BE2C (cell line): ENCODE measurements at regions not wholly inside any gene's neighbourhood (a gene's known extent, or its start where the extent isn't known, plus 50 kb on each side); places are given as distances from the start of the nearest gene placed in this dataset.

Experiments
- DNase-seq: peaks from one replicate; pipeline ENCODE4 v3.0.0-alpha.2; 2020
- H3K27me3 ChIP-seq: fragments of 250-450 bp; sonication (Bioruptor Pico); 2 replicates; pipeline ENCODE4 v1.5.1; 2020; ENCODE audit warnings: mild to moderate bottlenecking
- H3K36me3 ChIP-seq: fragments of 250-450 bp; sonication (Bioruptor Pico); 2 replicates; pipeline ENCODE4 v1.5.1; 2020; ENCODE audit warnings: mild to moderate bottlenecking
- H3K4me1 ChIP-seq: fragments of 250-450 bp; sonication (Bioruptor Pico); 2 replicates; pipeline ENCODE4 v1.5.1; 2020
- H3K4me3 ChIP-seq: 2 replicates; pipeline ENCODE4 v1.5.1; 2011; ENCODE audit warnings: low read depth, low read length
- H3K9me3 ChIP-seq: fragments of 250-450 bp; sonication (Bioruptor Pico); 2 replicates; pipeline ENCODE4 v1.5.1; 2020
- TF ChIP-seq, protein P1 (sequence below): IDR thresholded peaks from 2 replicates; pipeline ENCODE4 v1.5.1; 2012; ENCODE audit warnings: mild to moderate bottlenecking, low read depth, low read length

DNA sequence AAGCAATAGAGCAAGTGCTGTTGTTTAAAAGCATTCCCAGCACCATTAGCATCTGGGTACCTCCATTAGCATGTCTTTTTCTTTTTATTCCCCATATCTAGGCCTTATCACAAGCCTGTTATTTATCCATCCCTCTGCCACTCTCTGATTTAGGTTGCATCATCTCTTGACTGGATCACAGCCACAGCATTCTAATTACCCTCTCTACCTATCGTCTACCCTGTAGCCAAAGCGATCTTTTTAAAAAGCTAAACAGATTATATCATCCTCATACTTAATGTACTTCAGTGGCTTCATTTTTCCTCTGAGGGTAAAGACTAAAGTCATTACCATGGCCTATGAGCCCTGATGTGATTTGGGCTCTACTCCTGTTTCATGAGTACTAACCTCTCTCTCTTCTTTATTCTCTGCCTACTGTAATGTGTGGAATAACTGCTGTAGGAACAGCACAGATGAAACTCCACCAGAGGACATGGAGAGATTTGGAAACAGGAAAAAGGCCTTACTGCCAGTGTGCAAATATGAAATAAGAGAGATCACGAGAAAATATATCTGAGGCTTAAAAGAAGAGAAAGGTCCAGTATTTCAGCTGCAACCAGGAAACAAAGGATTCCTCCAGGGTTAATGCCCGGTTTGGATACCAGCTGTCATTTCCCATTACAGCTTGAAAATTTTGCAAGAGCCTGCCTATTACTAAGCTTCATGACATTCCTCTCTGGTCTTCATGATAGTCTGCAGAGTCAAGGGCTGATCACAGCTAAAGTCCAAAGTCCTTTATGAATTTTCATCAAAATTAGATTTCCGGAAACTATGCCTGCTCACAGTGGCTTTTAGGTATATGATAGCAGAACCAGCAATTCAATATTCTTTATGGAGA lies 422.5 kb upstream of the PDE3A start:
- TF ChIP-seq, protein P1, sequence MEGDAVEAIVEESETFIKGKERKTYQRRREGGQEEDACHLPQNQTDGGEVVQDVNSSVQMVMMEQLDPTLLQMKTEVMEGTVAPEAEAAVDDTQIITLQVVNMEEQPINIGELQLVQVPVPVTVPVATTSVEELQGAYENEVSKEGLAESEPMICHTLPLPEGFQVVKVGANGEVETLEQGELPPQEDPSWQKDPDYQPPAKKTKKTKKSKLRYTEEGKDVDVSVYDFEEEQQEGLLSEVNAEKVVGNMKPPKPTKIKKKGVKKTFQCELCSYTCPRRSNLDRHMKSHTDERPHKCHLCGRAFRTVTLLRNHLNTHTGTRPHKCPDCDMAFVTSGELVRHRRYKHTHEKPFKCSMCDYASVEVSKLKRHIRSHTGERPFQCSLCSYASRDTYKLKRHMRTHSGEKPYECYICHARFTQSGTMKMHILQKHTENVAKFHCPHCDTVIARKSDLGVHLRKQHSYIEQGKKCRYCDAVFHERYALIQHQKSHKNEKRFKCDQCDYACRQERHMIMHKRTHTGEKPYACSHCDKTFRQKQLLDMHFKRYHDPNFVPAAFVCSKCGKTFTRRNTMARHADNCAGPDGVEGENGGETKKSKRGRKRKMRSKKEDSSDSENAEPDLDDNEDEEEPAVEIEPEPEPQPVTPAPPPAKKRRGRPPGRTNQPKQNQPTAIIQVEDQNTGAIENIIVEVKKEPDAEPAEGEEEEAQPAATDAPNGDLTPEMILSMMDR = no peak

DNA sequence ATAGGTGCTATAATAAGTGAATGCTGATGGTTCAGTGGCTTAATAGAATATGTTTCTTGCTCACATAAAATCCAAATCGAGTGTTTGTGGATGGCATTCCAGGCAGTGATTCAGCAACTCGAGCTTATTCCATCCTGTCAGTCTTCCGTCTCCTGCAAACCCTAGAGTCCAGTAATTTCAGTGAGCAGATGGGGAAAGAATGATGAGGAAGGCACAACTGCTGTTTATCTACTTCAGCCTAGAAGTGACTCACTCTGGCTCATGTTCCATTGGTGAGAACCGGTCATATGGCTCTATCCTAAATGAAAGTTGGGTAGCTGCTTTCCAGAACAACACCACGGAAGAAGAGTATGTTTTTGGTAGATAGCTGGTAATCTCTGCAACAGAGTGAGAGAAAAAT lies 421.8 kb upstream of the PDE3A start:
- Histone ChIP-seq H3K4me1 (peaks cover 16% of the 10 kb centered on the region), H3K36me3 (no peaks in the 10 kb centered on the region), H3K9me3 (no peaks in the 10 kb centered on the region), H3K4me3 (peak overlapping the region; percentile 30), H3K27me3 (no peaks in the 10 kb centered on the region)
- peak; percentile 56 for DNase-seq
- TF ChIP-seq, protein P1 = no peak

More for the DNA sequence above, 422.5 kb upstream of the PDE3A start:
- peak; percentile 41 for DNase-seq
- H3K4me1 ChIP-seq = peaks cover 16% of the 10 kb centered on the region
- H3K4me3 ChIP-seq = peak overlapping the region; percentile 30
- no peaks in the 10 kb centered on the region for H3K9me3 ChIP-seq
- no peaks in the 10 kb centered on the region for H3K36me3 ChIP-seq
- H3K27me3 ChIP-seq = no peaks in the 10 kb centered on the region

DNA sequence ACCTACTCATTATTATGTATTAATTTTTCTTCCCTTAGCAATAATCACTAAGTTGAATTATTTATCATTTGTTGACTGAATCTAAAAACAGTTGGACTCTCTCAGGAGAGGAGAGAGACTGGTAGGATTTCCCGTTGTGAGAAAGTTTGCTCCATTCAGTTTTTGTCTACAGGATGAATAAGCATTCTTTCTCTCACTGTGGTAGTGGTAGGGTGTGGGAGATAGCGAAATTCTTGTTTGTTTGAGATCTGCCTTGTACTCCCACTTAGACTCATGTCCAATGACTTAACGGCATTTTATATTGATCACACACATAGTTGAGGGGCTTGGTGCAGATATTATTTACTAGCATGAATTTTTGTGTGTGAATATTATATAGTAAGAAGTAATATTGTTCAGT lies 421.0 kb upstream of the PDE3A start:
- TF ChIP-seq, protein P1 = no peak
- peaks cover 20% of the 10 kb centered on the region for H3K4me1 ChIP-seq

DNA sequence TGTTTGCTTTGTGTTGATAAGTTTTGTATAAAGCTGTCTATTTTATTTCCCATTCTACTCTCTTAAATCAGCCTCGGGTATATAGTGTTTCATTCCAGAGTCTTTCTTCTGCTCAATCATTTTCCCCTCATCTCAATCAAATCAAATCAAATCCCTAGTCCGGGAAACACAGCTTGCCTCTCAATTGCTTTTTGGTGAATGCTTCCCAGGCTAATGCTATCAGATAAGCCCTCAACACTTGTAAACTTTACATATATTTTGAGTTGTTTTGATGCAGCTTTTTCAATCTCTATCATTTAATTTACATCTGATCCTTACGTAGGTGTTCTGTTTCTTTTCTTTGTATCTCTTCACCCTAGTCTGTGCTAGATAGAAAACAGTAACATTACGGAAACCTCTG lies 416.7 kb upstream of the PDE3A start:
- Histone ChIP-seq H3K9me3 (no peaks in the 10 kb centered on the region), H3K27me3 (no peaks in the 10 kb centered on the region), H3K4me3 (no peak overlapping the region), H3K36me3 (no peaks in the 10 kb centered on the region), H3K4me1 (peaks cover 19% of the 10 kb centered on the region)
- no peak for DNase-seq
- TF ChIP-seq, protein P1 = no peak

More for the DNA sequence above, 421.0 kb upstream of the PDE3A start:
- Histone ChIP-seq H3K4me3 (no peak overlapping the region), H3K36me3 (no peaks in the 10 kb centered on the region), H3K27me3 (no peaks in the 10 kb centered on the region), H3K9me3 (no peaks in the 10 kb centered on the region)
- DNase-seq = no peak

DNA sequence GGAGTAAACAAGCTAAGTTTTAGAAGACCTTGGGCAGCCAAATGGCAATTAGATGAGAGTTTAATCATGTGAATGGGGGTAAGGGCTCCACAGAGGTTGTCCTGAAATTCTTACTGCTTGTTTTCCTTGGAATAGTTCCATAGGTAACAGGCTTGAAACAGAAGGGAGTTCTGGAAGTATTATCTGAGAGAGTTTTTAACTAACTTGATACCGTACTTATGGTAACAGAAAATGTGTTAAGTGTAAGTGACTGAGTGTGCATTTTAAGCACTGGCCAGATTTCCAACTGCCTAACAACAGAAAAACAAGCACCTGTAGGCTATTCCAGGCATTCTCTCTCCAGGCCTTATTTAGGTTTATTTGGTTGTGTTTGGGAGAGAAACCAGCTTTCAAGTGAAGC lies 414.6 kb upstream of the PDE3A start:
- no peak for DNase-seq
- Histone ChIP-seq H3K4me1 (peaks cover 31% of the 10 kb centered on the region), H3K36me3 (no peaks in the 10 kb centered on the region), H3K4me3 (no peak overlapping the region), H3K9me3 (no peaks in the 10 kb centered on the region), H3K27me3 (no peaks in the 10 kb centered on the region)
- TF ChIP-seq, protein P1 = no peak

DNA sequence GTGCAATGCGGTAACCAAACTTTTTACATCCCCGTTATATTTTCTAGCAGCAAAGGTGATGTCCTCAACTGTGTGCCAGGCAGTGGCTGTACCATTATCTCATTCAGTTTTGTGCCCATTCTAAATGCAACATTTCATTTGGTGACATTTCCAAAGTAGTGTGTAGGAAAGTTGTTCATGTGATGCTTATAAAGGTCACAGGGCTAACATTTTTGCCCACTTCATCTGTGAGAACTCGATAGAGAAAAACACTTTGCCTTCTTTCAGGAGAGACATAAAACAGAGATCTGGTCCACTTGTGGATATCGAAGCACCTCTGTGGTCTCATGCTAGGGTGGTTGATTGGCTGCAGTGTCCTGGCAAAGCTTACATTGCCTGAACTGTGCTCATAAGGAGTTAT lies 414.2 kb upstream of the PDE3A start:
- Histone ChIP-seq H3K4me1 (peaks cover 31% of the 10 kb centered on the region), H3K9me3 (no peaks in the 10 kb centered on the region), H3K4me3 (no peak overlapping the region), H3K27me3 (no peaks in the 10 kb centered on the region), H3K36me3 (no peaks in the 10 kb centered on the region)
- TF ChIP-seq, protein P1 = no peak
- DNase-seq = no peak
